ENCODE measurements at regions not wholly inside any gene's neighbourhood (a gene's known extent, or its start where the extent isn't known, plus 50 kb on each side); places are given as distances from the start of the nearest gene placed in this dataset.

GRCh38 chr9:8223861-8224260 lies 424.3 kb upstream of the DMAC1 start:
- no peak for DNase-seq
- Histone ChIP-seq H3K27ac (ENCODE audit: low read depth in 1 of 2, low read length in 2 of 2) (no peak overlapping the region), H3K9me3 (replicated peaks in 1 of 2; ENCODE audit: control insufficient read depth in 1 of 2, insufficient read depth in 1 of 2, low read length in 2 of 2) (no peaks in the 10 kb centered on the region), H3K4me1 (ENCODE audit: control insufficient read depth in 1 of 2, insufficient read depth in 2 of 2, low read length in 2 of 2) (no peaks in the 10 kb centered on the region), H2AFZ (ENCODE audit: insufficient read depth, low read depth, low read length, poor library complexity, severe bottlenecking) (no peak overlapping the region), H4K20me1 (ENCODE audit: insufficient read depth, low read length) (no peaks in the 10 kb centered on the region), H3K9ac (ENCODE audit: insufficient read depth, low read length, poor library complexity, severe bottlenecking) (no peak overlapping the region), H3K4me3 (replicated peaks in 1 of 3; ENCODE audit: low read depth in 2 of 3, low read length in 3 of 3) (no peak overlapping the region), H3K79me2 (ENCODE audit: insufficient read depth, low read length) (no peaks in the 10 kb centered on the region), H3K4me2 (replicated peaks; ENCODE audit: extremely low read depth, low read length, poor library complexity, severe bottlenecking) (no peak overlapping the region), H3K36me3 (replicated peaks in 1 of 2; ENCODE audit: control insufficient read depth in 1 of 2, insufficient read depth in 2 of 2, low read length in 2 of 2) (no peaks in the 10 kb centered on the region), H3K27me3 (ENCODE audit: control insufficient read depth in 2 of 2, insufficient read depth in 2 of 2, low read length in 2 of 2) (no peaks in the 10 kb centered on the region)
- no peaks in the 10 kb centered on the region for H3K27me3 Mint-ChIP-seq (ENCODE audit: low read depth in 3 of 3)
- 83% methylated on average over 1 of the region's 1 CpG for WGBS (ENCODE audit: insufficient coverage)
- H3K4me3 Mint-ChIP-seq: no peak overlapping the region
- no peak overlapping the region for H3K27ac Mint-ChIP-seq
- intact Hi-C loops (cut with micrococcal nuclease): no loop called here
- TF ChIP-seq CTCF (IDR thresholded peaks at IDR 0.05): no peak
- no peaks in the 10 kb centered on the region for H3K36me3 Mint-ChIP-seq
- H3K4me1 Mint-ChIP-seq: no peaks in the 10 kb centered on the region
- H3K9me3 Mint-ChIP-seq: peaks cover 0 to 10% (median 0%) of the 10 kb centered on the region in 7 donors

GRCh38 chr9:8221462-8221861 lies 421.9 kb upstream of the DMAC1 start:
- Mint-ChIP-seq H3K27ac (no peak overlapping the region), H3K36me3 (no peaks in the 10 kb centered on the region), H3K9me3 (peaks cover 0 to 13% (median 0%) of the 10 kb centered on the region in 7 donors), H3K27me3 (ENCODE audit: low read depth in 3 of 3) (no peaks in the 10 kb centered on the region), H3K4me3 (no peak overlapping the region), H3K4me1 (no peaks in the 10 kb centered on the region)
- Histone ChIP-seq H3K27me3 (ENCODE audit: control insufficient read depth in 2 of 2, insufficient read depth in 2 of 2, low read length in 2 of 2) (no peaks in the 10 kb centered on the region), H3K4me3 (replicated peaks in 1 of 3; ENCODE audit: low read depth in 2 of 3, low read length in 3 of 3) (no peak overlapping the region), H3K36me3 (replicated peaks in 1 of 2; ENCODE audit: control insufficient read depth in 1 of 2, insufficient read depth in 2 of 2, low read length in 2 of 2) (no peaks in the 10 kb centered on the region), H3K27ac (ENCODE audit: low read depth in 1 of 2, low read length in 2 of 2) (no peak overlapping the region), H3K9me3 (replicated peaks in 1 of 2; ENCODE audit: control insufficient read depth in 1 of 2, insufficient read depth in 1 of 2, low read length in 2 of 2) (peaks cover 0 to 4% of the 10 kb centered on the region in 2 donors), H3K9ac (ENCODE audit: insufficient read depth, low read length, poor library complexity, severe bottlenecking) (no peak overlapping the region), H3K79me2 (ENCODE audit: insufficient read depth, low read length) (no peaks in the 10 kb centered on the region), H4K20me1 (ENCODE audit: insufficient read depth, low read length) (no peaks in the 10 kb centered on the region), H3K4me1 (ENCODE audit: control insufficient read depth in 1 of 2, insufficient read depth in 2 of 2, low read length in 2 of 2) (no peaks in the 10 kb centered on the region), H3K4me2 (replicated peaks; ENCODE audit: extremely low read depth, low read length, poor library complexity, severe bottlenecking) (no peak overlapping the region), H2AFZ (ENCODE audit: insufficient read depth, low read depth, low read length, poor library complexity, severe bottlenecking) (no peak overlapping the region)
- intact Hi-C loops (cut with micrococcal nuclease): no loop called here
- 100% methylated on average over 2 of the region's 4 CpGs for whole genome bisulfite sequencing (ENCODE audit: insufficient coverage)
- TF ChIP-seq CTCF (IDR thresholded peaks at IDR 0.05): no peak
- DNase-seq: no peak
